AG04450 (cell line): ENCODE measurements at regions not wholly inside any gene's neighbourhood (a gene's known extent, or its start where the extent isn't known, plus 50 kb on each side); places are given as distances from the start of the nearest gene placed in this dataset.

Source experiments
- CTCF ChIA-PET: fragments of 300-600, 350-600 bp; formaldehyde crosslinking; extraction: SDS; loops from one replicate; lab custom pipeline; 2022; ENCODE audit warnings: antibody characterized with exemption, inconsistent platforms; lab: Charles Lee
- POLR2A ChIA-PET: fragments of 350-600 bp; formaldehyde crosslinking; extraction: SDS; loops from one replicate; lab custom pipeline; 2021; ENCODE audit warnings: antibody characterized with exemption, inconsistent platforms; lab: Yijun Ruan, JAX
- DNase-seq: peaks from one replicate; pipeline ENCODE4 v3.0.0-alpha.2; 2011; ENCODE audit warnings: low read depth, low spot score
- H3K27ac ChIP-seq: one replicate; pipeline ENCODE4 v1.5.1; 2012; ENCODE audit warnings: low read depth, low read length, control low read depth
- H3K27me3 ChIP-seq: one replicate; pipeline ENCODE4 v1.6.0; 2012; ENCODE audit warnings: low read length; ENCODE audit not compliant: control insufficient read depth, insufficient read depth
- H3K4me3 ChIP-seq: 2 replicates; pipeline ENCODE4 v1.5.1; 2011; ENCODE audit warnings: mild to moderate bottlenecking, low read depth, low read length, control low read depth
- H3K9me3 ChIP-seq: 2 replicates; pipeline ENCODE4 v1.5.1; 2012; ENCODE audit warnings: low read length; ENCODE audit not compliant: control insufficient read depth, insufficient read depth
- TF ChIP-seq, protein P1 (sequence below): IDR thresholded peaks from 2 replicates; pipeline ENCODE4 v1.5.1; 2011; ENCODE audit warnings: low read depth, low read length, control low read depth, inconsistent platforms

DNA sequence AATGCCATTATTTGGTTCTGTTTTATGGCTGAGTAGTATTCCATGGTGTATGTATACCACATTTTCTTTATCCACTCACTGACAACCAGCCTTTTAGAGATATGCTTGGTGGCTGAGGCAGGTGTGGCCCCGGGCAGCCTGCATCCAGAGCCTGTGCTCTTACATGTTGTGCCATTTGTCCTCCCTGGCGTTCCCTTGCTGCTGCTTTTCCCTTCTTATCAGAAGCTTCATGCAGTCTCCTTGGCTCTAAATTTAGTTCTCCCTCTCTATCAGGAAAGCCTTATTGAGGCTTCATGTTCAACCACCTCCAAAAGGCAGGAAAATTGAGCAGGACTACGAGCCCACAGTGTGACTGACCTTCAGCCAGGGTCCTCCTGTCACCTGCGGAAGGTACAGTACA is 131.7 kb upstream of the ITGA6 start:
- no peak for DNase-seq
- no peak overlapping the region for H3K27ac ChIP-seq
- ChIA-PET POLR2A (no interaction called here), CTCF (no interaction called here)
- TF ChIP-seq, protein P1, sequence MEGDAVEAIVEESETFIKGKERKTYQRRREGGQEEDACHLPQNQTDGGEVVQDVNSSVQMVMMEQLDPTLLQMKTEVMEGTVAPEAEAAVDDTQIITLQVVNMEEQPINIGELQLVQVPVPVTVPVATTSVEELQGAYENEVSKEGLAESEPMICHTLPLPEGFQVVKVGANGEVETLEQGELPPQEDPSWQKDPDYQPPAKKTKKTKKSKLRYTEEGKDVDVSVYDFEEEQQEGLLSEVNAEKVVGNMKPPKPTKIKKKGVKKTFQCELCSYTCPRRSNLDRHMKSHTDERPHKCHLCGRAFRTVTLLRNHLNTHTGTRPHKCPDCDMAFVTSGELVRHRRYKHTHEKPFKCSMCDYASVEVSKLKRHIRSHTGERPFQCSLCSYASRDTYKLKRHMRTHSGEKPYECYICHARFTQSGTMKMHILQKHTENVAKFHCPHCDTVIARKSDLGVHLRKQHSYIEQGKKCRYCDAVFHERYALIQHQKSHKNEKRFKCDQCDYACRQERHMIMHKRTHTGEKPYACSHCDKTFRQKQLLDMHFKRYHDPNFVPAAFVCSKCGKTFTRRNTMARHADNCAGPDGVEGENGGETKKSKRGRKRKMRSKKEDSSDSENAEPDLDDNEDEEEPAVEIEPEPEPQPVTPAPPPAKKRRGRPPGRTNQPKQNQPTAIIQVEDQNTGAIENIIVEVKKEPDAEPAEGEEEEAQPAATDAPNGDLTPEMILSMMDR, result no peak
- H3K9me3 ChIP-seq, result no peaks in the 10 kb centered on the region
- no peak overlapping the region for H3K4me3 ChIP-seq
- no peaks in the 10 kb centered on the region for H3K27me3 ChIP-seq

DNA sequence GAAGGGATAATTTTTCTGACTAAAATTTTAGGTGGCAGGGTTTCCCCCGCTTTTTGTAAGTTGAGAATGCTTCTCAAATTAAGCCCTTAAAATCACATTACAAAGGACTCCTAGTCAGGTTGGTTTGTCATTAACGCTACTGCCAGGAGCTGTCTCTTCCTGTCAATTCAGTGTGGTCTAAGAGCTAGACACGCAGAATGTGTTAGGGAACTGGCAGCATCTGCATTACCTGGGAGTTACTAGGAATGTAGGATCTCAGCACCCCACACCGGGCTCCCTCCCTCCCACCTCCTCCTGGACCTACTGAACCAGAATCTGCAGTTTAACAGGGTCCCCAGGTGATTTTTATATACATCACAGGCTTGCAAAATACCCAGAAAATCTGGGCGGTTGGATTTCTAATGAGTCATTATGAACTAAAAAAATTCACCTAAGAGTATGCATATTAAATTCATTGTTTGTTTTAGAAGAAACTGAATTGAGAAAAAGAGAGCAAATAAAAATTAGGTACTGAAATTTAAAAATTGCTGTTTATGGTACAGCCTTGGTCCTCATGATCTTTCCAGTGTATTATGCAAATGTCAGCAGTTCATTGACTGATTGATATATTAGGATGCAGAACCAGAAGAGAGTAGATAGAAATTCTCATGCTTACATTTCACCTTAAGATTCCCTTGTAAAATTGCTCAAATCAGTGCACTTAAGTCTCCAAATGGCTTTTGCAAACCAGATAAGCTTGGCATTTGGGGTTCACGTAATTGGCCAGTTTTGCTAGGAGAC is 130.9 kb upstream of the ITGA6 start:
- DNase-seq, result no peak
- no peaks in the 10 kb centered on the region for H3K27me3 ChIP-seq
- H3K9me3 ChIP-seq, result no peaks in the 10 kb centered on the region
- TF ChIP-seq, protein P1, result no peak
- no peak overlapping the region for H3K27ac ChIP-seq
- POLR2A ChIA-PET, result no interaction called here
- H3K4me3 ChIP-seq, result no peak overlapping the region
- CTCF ChIA-PET, result no interaction called here

DNA sequence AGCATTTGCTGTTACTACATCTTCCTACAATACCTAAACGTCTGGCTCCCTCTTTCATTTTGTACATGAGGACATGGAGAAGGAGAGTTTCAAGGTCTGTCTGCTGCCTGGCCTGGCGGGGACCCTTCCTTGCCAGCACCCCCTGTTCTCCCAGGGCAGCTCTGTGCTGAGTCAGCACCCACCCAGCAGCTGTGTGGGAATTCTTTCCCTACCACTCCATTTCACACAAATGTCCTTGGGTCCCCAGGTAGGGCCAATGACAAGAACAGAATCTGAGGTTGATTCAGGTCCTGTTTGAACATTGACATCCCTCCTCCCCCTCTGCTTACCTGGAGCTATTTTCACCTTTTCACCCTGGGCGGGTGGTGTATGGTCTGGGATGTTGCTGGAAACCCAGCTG is 129.9 kb upstream of the ITGA6 start:
- Histone ChIP-seq H3K27ac (no peak overlapping the region), H3K4me3 (no peak overlapping the region), H3K9me3 (no peaks in the 10 kb centered on the region), H3K27me3 (no peaks in the 10 kb centered on the region)
- no peak for DNase-seq
- CTCF ChIA-PET, result interaction anchor here (1.5 kb wide), 1 partner anchor 164 kb away, joined by 5 read pairs; no protein-coding TSS in a partner anchor
- TF ChIP-seq, protein P1, result no peak
- POLR2A ChIA-PET, result no interaction called here

- no peak overlapping the region for H3K4me3 ChIP-seq
- no peaks in the 10 kb centered on the region for H3K9me3 ChIP-seq
- DNase-seq, result no peak
- TF ChIP-seq, protein P1, result no peak
- no peak overlapping the region for H3K27ac ChIP-seq
- ChIA-PET POLR2A (no interaction called here), CTCF (interaction anchor here (1.5 kb wide), 1 partner anchor 164 kb away, joined by 5 read pairs; no protein-coding TSS in a partner anchor)
- H3K27me3 ChIP-seq, result no peaks in the 10 kb centered on the region
Observed at GRCh38 chr2:172297950-172298349, 129.4 kb upstream of the ITGA6 start.

DNA sequence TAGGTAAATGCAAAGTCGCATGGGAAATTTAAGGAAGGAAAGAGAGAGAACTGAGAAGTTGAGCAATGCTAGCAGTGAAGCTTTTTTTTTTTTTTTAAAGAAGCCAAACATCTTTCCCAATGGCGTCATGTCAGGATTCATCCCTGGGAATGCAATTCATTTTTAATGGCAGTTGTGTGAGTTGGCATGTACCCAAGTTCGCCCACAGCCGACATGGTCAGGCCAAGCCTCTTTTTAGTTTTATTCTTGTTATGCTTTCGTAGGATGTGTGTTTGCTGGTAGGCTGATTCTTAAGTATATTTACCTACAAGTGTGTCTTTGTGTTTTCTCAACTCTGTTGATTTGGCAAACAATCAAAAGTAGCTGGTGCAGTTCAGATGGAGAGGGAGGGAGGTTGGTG is 127.6 kb upstream of the ITGA6 start:
- Histone ChIP-seq H3K4me3 (no peak overlapping the region), H3K27me3 (no peaks in the 10 kb centered on the region), H3K9me3 (no peaks in the 10 kb centered on the region), H3K27ac (no peak overlapping the region)
- TF ChIP-seq, protein P1, result no peak
- peak; percentile 29 for DNase-seq
- CTCF ChIA-PET, result no interaction called here
- POLR2A ChIA-PET, result interaction anchor here (0.6 kb wide), 1 partner anchor 673 kb away, joined by 5 read pairs; no protein-coding TSS in a partner anchor
